ENCODE measurements at regions not wholly inside any gene's neighbourhood (a gene's known extent, or its start where the extent isn't known, plus 50 kb on each side); places are given as distances from the start of the nearest gene placed in this dataset.

DNA sequence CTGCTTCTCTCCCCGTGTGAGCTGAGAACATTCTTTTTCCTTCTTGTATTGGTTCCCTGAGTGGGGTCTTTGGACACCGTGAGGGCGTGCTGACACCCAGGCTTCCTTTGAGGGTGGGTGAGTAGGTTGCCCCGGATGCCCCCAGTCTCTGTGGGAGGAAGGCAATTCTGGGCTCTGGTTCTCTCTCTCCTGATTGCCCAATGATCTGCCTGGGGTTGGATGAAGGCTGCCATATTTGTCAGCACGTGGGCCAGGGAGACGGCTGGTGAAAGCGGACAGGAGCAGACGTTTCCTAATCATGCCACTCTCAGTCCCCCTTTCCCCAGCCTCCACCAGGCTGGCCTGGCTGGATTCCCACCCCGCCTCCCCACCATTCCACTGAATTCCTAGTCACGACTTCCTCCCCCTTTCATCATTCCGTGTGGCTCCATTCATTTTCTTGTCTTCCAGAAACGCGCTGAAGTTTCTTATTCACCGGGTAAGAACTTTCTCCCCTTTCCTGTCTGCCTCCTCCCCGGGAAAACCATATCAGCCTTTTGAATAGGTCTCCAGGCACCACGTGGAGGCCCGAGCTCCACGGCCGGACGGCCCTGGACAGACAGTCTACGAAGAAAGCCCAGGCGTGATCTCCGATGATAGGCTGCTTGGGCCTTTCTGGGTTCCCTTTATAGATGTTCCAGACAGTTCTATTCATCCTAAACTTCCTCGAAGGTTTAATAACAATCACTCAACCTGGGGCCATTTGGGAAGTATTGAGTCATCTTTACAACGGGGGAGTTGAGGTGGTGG is 98.7 kb upstream of the NPTX2 start:
- Histone ChIP-seq H3K4me2 (ENCODE audit: low read length) (no peak overlapping the region), H3K9me2 (ENCODE audit: insufficient read depth, low read length) (no peaks in the 10 kb centered on the region), H3K4me3 (ENCODE audit: low read length) (no peak overlapping the region), H3K36me3 (ENCODE audit: insufficient read depth, low read length) (no peaks in the 10 kb centered on the region), H3K9me3 (ENCODE audit: low read length) (peaks cover 5% of the 10 kb centered on the region), H3K27ac (ENCODE audit: low read length) (no peak overlapping the region), H3F3A (ENCODE audit: insufficient read depth, low read length, poor library complexity, severe bottlenecking) (no peaks in the 10 kb centered on the region), H3K9ac (ENCODE audit: low read length) (no peak overlapping the region), H3K27me3 (ENCODE audit: insufficient read depth, low read depth, low read length) (no peaks in the 10 kb centered on the region), H4K20me1 (ENCODE audit: insufficient read depth) (no peaks in the 10 kb centered on the region), H3K79me2 (replicated peaks; ENCODE audit: insufficient read depth, low read length) (no peaks in the 10 kb centered on the region), H2AFZ (ENCODE audit: low read depth, low read length) (no peak overlapping the region)
- TF ChIP-seq EZH2 (IDR thresholded peaks at IDR 0.05; ENCODE audit: borderline replicate concordance, insufficient read depth, low read length, poor library complexity, severe bottlenecking): no peak
- TF ChIP-seq, protein P1, sequence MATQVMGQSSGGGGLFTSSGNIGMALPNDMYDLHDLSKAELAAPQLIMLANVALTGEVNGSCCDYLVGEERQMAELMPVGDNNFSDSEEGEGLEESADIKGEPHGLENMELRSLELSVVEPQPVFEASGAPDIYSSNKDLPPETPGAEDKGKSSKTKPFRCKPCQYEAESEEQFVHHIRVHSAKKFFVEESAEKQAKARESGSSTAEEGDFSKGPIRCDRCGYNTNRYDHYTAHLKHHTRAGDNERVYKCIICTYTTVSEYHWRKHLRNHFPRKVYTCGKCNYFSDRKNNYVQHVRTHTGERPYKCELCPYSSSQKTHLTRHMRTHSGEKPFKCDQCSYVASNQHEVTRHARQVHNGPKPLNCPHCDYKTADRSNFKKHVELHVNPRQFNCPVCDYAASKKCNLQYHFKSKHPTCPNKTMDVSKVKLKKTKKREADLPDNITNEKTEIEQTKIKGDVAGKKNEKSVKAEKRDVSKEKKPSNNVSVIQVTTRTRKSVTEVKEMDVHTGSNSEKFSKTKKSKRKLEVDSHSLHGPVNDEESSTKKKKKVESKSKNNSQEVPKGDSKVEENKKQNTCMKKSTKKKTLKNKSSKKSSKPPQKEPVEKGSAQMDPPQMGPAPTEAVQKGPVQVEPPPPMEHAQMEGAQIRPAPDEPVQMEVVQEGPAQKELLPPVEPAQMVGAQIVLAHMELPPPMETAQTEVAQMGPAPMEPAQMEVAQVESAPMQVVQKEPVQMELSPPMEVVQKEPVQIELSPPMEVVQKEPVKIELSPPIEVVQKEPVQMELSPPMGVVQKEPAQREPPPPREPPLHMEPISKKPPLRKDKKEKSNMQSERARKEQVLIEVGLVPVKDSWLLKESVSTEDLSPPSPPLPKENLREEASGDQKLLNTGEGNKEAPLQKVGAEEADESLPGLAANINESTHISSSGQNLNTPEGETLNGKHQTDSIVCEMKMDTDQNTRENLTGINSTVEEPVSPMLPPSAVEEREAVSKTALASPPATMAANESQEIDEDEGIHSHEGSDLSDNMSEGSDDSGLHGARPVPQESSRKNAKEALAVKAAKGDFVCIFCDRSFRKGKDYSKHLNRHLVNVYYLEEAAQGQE (IDR thresholded peaks at IDR 0.05; ENCODE audit: borderline replicate concordance): no peak
- TF ChIP-seq TAF1 (IDR thresholded peaks at IDR 0.05; ENCODE audit: low read depth): no peak
- TF ChIP-seq SMC3 (conservative IDR thresholded peaks at IDR 0.05; ENCODE audit: poor library complexity): no peak
- no peak for TF ChIP-seq EP300 (conservative IDR thresholded peaks at IDR 0.05; ENCODE audit: poor library complexity, severe bottlenecking)
- TF ChIP-seq, protein P2, sequence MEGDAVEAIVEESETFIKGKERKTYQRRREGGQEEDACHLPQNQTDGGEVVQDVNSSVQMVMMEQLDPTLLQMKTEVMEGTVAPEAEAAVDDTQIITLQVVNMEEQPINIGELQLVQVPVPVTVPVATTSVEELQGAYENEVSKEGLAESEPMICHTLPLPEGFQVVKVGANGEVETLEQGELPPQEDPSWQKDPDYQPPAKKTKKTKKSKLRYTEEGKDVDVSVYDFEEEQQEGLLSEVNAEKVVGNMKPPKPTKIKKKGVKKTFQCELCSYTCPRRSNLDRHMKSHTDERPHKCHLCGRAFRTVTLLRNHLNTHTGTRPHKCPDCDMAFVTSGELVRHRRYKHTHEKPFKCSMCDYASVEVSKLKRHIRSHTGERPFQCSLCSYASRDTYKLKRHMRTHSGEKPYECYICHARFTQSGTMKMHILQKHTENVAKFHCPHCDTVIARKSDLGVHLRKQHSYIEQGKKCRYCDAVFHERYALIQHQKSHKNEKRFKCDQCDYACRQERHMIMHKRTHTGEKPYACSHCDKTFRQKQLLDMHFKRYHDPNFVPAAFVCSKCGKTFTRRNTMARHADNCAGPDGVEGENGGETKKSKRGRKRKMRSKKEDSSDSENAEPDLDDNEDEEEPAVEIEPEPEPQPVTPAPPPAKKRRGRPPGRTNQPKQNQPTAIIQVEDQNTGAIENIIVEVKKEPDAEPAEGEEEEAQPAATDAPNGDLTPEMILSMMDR (IDR thresholded peaks at IDR 0.05; ENCODE audit: poor library complexity, severe bottlenecking): no peak
- no peak for TF ChIP-seq POLR2AphosphoS5 (IDR thresholded peaks at IDR 0.05)
- TF ChIP-seq RAD21 (conservative IDR thresholded peaks at IDR 0.05): no peak
- TF ChIP-seq MXI1 (conservative IDR thresholded peaks at IDR 0.05; ENCODE audit: poor library complexity, severe bottlenecking): no peak

DNA sequence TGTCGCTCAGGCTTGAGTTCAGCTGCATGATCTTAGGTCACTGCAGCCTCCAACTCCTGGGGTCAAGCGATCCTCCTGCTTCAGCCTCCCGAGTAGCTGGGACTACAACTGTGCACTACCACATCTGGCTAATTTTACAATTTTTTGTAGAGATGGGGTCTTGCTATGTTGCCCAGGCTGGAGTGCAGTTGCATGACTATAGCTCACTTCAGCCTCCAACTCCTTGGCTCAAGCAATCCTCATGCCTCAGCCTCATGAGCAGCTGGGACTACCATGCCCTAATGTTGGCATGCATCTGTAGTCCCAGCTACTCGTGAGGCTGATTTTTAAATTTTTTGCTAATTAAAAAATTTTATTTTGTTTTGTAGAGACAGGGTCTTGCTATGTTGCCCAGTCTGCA is 101.9 kb upstream of the NPTX2 start:
- H3K9me2 ChIP-seq (ENCODE audit: insufficient read depth, low read length): no peaks in the 10 kb centered on the region
- no peak overlapping the region for H2AFZ ChIP-seq (ENCODE audit: low read depth, low read length)
- no peaks in the 10 kb centered on the region for H3K79me2 ChIP-seq (replicated peaks; ENCODE audit: insufficient read depth, low read length)
- H3K9ac ChIP-seq (ENCODE audit: low read length): no peak overlapping the region
- H3K4me3 ChIP-seq (ENCODE audit: low read length): no peak overlapping the region
- no peaks in the 10 kb centered on the region for H3K36me3 ChIP-seq (ENCODE audit: insufficient read depth, low read length)
- no peak overlapping the region for H3K27ac ChIP-seq (ENCODE audit: low read length)
- no peaks in the 10 kb centered on the region for H3K27me3 ChIP-seq (ENCODE audit: insufficient read depth, low read depth, low read length)
- H3F3A ChIP-seq (ENCODE audit: insufficient read depth, low read length, poor library complexity, severe bottlenecking): no peaks in the 10 kb centered on the region
- TF ChIP-seq, protein P2 (IDR thresholded peaks at IDR 0.05; ENCODE audit: poor library complexity, severe bottlenecking): no peak
- TF ChIP-seq RAD21 (conservative IDR thresholded peaks at IDR 0.05) (no peak), TAF1 (IDR thresholded peaks at IDR 0.05; ENCODE audit: low read depth) (no peak), SMC3 (conservative IDR thresholded peaks at IDR 0.05; ENCODE audit: poor library complexity) (no peak), MXI1 (conservative IDR thresholded peaks at IDR 0.05; ENCODE audit: poor library complexity, severe bottlenecking) (no peak), EP300 (conservative IDR thresholded peaks at IDR 0.05; ENCODE audit: poor library complexity, severe bottlenecking) (no peak), POLR2AphosphoS5 (IDR thresholded peaks at IDR 0.05) (no peak), EZH2 (IDR thresholded peaks at IDR 0.05; ENCODE audit: borderline replicate concordance, insufficient read depth, low read length, poor library complexity, severe bottlenecking) (no peak)
- TF ChIP-seq, protein P1 (IDR thresholded peaks at IDR 0.05; ENCODE audit: borderline replicate concordance): no peak
- H4K20me1 ChIP-seq (ENCODE audit: insufficient read depth): no peaks in the 10 kb centered on the region
- H3K9me3 ChIP-seq (ENCODE audit: low read length): no peaks in the 10 kb centered on the region
- no peak overlapping the region for H3K4me2 ChIP-seq (ENCODE audit: low read length)
